Right lobe of liver (tissue), 4 donors: ENCODE measurements at regions not wholly inside any gene's neighbourhood (a gene's known extent, or its start where the extent isn't known, plus 50 kb on each side); places are given as distances from the start of the nearest gene placed in this dataset.

Experiments used
- POLR2A ChIP-seq: fragments of 450-650 bp; IDR thresholded peaks from one replicate; pipeline ENCODE4 v1.6.1; 2017; ENCODE audit warnings: antibody characterized with exemption, mild to moderate bottlenecking
- TF ChIP-seq, protein P1 (sequence below), 4 donors: fragments of 200-600 bp in 3 of 4; fragments of 450-650 bp in 1 of 4; IDR thresholded peaks; one replicate each; pipeline versions ENCODE4 v1.5.1 to v1.8.0; 2016 to 2022; ENCODE audit warnings: antibody characterized with exemption in 4 of 4, mild to moderate bottlenecking in 2 of 4
- donor health status: DM: no; HTN: no; CAD: no.
- donor health status: DM: no; HTN: no; CAD: no.
- donor health status: DM: no; HTN: yes; CAD: no.

GRCh38 chr13:71144883-71145282 is 722.1 kb downstream of the DACH1 start:
- no peak for TF ChIP-seq POLR2A
- TF ChIP-seq, protein P1, sequence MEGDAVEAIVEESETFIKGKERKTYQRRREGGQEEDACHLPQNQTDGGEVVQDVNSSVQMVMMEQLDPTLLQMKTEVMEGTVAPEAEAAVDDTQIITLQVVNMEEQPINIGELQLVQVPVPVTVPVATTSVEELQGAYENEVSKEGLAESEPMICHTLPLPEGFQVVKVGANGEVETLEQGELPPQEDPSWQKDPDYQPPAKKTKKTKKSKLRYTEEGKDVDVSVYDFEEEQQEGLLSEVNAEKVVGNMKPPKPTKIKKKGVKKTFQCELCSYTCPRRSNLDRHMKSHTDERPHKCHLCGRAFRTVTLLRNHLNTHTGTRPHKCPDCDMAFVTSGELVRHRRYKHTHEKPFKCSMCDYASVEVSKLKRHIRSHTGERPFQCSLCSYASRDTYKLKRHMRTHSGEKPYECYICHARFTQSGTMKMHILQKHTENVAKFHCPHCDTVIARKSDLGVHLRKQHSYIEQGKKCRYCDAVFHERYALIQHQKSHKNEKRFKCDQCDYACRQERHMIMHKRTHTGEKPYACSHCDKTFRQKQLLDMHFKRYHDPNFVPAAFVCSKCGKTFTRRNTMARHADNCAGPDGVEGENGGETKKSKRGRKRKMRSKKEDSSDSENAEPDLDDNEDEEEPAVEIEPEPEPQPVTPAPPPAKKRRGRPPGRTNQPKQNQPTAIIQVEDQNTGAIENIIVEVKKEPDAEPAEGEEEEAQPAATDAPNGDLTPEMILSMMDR (IDR thresholded peaks at IDR 0.05) = no peak
